OCI-LY3 (cell line): ENCODE measurements at regions not wholly inside any gene's neighbourhood (a gene's known extent, or its start where the extent isn't known, plus 50 kb on each side); places are given as distances from the start of the nearest gene placed in this dataset.

ENCODE experiments used
- EZH2phosphoT487 ChIP-seq: fragments of 200-600 bp; shearing (Covaris generic); IDR thresholded peaks from 2 replicates; pipeline ENCODE4 v1.6.1; 2018; ENCODE audit warnings: antibody characterized with exemption, mixed run types, low read depth
- TF ChIP-seq, protein P1 (sequence below): fragments of 200-600, 300-600 bp; sonication (generic); IDR thresholded peaks from 2 replicates; pipeline ENCODE4 v1.5.1; 2014; ENCODE audit warnings: antibody characterized with exemption, low read length, low read depth

DNA sequence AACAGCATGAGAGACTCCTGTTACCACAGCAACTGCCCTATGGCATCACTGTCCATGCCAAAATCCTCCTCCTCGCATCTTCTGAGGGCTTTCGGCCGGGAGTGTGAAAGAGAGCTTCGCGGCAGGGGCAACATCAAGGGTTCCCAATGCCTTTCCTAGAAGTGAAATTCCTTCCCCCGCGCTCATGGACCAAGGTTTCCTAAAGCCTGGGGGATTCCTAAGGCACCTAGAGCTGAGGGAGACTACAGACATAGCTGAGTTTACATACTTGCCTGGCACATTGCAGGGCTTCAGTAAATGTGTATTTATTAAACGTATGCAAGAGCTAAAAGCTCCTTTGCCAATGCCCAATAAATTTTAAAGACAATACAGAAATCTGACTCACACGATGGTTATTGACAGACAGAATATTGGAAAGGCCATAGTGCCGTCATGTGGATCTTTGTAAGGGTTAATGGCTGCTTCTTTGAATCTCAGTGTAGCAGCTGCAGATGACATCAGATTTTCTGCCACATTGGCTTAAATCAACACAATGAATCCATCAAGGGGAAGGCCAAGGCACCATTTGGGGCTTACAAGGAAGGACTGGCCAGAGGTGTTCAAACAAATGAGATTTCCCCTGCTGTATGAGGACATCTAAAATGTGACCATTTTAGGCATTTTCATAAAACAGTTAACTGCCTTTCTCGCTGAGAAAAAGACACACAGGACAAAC lies 281.2 kb upstream of the JARID2 start:
- TF ChIP-seq, protein P1, sequence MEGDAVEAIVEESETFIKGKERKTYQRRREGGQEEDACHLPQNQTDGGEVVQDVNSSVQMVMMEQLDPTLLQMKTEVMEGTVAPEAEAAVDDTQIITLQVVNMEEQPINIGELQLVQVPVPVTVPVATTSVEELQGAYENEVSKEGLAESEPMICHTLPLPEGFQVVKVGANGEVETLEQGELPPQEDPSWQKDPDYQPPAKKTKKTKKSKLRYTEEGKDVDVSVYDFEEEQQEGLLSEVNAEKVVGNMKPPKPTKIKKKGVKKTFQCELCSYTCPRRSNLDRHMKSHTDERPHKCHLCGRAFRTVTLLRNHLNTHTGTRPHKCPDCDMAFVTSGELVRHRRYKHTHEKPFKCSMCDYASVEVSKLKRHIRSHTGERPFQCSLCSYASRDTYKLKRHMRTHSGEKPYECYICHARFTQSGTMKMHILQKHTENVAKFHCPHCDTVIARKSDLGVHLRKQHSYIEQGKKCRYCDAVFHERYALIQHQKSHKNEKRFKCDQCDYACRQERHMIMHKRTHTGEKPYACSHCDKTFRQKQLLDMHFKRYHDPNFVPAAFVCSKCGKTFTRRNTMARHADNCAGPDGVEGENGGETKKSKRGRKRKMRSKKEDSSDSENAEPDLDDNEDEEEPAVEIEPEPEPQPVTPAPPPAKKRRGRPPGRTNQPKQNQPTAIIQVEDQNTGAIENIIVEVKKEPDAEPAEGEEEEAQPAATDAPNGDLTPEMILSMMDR = no peak
- no peak for TF ChIP-seq EZH2phosphoT487
